HEK293T (cell line): ENCODE measurements at regions not wholly inside any gene's neighbourhood (a gene's known extent, or its start where the extent isn't known, plus 50 kb on each side); places are given as distances from the start of the nearest gene placed in this dataset.

ENCODE experiments used
- BHLHE40 ChIP-seq: fragments of 450-650 bp; IDR thresholded peaks from 2 replicates; pipeline ENCODE4 v1.6.1; 2016; ENCODE audit warnings: mild to moderate bottlenecking, moderate library complexity, borderline replicate concordance
- CTBP1 ChIP-seq: fragments of 450-650 bp; IDR thresholded peaks from 2 replicates; pipeline ENCODE4 v1.6.1; 2016; ENCODE audit warnings: borderline replicate concordance
- ELF4 ChIP-seq: fragments of 450-650 bp; IDR thresholded peaks from 2 replicates; pipeline ENCODE4 v1.6.1; 2017; ENCODE audit warnings: antibody characterized with exemption
- FOXA1 ChIP-seq: fragments of 450-650 bp; IDR thresholded peaks from 2 replicates; pipeline ENCODE4 v1.6.1; 2016; ENCODE audit warnings: mild to moderate bottlenecking
- FOXK2 ChIP-seq: fragments of 450-650 bp; IDR thresholded peaks from 2 replicates; pipeline ENCODE4 v1.6.1; 2016; ENCODE audit warnings: mild to moderate bottlenecking
- FOXM1 ChIP-seq: fragments of 450-650 bp; IDR thresholded peaks from 2 replicates; pipeline ENCODE4 v1.6.1; 2017; ENCODE audit warnings: mild to moderate bottlenecking, borderline replicate concordance
- HDGF ChIP-seq: fragments of 450-650 bp; IDR thresholded peaks from 2 replicates; pipeline ENCODE4 v1.6.1; 2017; ENCODE audit warnings: antibody characterized with exemption, borderline replicate concordance
- L3MBTL2 ChIP-seq: fragments of 450-650 bp; conservative IDR thresholded peaks from 2 replicates; pipeline ENCODE4 v1.6.1; 2016; ENCODE audit warnings: mild to moderate bottlenecking
- LEF1 ChIP-seq: fragments of 450-650 bp; IDR thresholded peaks from 2 replicates; pipeline ENCODE4 v1.6.1; 2017; ENCODE audit warnings: mild to moderate bottlenecking, borderline replicate concordance
- NFRKB ChIP-seq: fragments of 450-650 bp; IDR thresholded peaks from 2 replicates; pipeline ENCODE4 v1.6.1; 2016; ENCODE audit warnings: mild to moderate bottlenecking, moderate library complexity
- PKNOX1 ChIP-seq: fragments of 450-650 bp; IDR thresholded peaks from 2 replicates; pipeline ENCODE4 v1.6.1; 2016
- SUZ12 ChIP-seq: fragments of 450-650 bp; IDR thresholded peaks from 2 replicates; pipeline ENCODE4 v1.6.1; 2016; ENCODE audit warnings: mild to moderate bottlenecking
- ZNF384 ChIP-seq: fragments of 450-650 bp; IDR thresholded peaks from 2 replicates; pipeline ENCODE4 v1.6.1; 2016

- TF ChIP-seq BHLHE40 (no peak), FOXK2 (no peak), NFRKB (no peak), ZNF384 (no peak), ELF4 (no peak), PKNOX1 (no peak), FOXA1 (no peak), SUZ12 (no peak), LEF1 (no peak), HDGF (no peak), L3MBTL2 (no peak), FOXM1 (no peak), CTBP1 (no peak)
These were observed 255.8 kb upstream of the SASH1 start for GRCh38 chr6:148086843-148087242.
